22Rv1 (cell line): ENCODE measurements at regions not wholly inside any gene's neighbourhood (a gene's known extent, or its start where the extent isn't known, plus 50 kb on each side); places are given as distances from the start of the nearest gene placed in this dataset.

Source experiments
- ZFX ChIP-seq: fragments of 450-650 bp; IDR thresholded peaks from 2 replicates; pipeline ENCODE4 v1.6.1; 2017; ENCODE audit warnings: antibody characterized with exemption, borderline replicate concordance
- TF ChIP-seq, protein P1 (sequence below): fragments of 450-650 bp; IDR thresholded peaks from 2 replicates; pipeline ENCODE4 v1.5.1; 2017; ENCODE audit warnings: mild to moderate bottlenecking

DNA sequence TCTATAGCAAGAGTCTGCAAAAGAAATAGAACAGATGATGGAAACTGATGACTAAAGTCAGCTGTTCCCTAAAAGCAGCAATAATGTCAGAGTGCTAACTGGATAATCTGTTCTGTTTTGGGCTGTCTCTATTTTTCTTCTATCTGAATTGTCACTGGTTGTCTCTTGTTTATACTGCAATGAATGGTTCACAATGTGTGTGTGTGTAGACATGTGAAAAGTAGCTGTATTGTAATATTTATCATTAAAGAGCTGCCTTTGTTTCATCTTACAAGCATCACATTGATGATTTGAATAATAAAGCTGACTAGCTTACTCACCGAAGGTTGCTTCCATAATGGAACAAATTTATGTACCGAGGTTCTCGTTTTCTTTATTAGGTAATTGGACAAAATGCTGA lies 456.0 kb upstream of the ZEB2 start:
- TF ChIP-seq, protein P1, sequence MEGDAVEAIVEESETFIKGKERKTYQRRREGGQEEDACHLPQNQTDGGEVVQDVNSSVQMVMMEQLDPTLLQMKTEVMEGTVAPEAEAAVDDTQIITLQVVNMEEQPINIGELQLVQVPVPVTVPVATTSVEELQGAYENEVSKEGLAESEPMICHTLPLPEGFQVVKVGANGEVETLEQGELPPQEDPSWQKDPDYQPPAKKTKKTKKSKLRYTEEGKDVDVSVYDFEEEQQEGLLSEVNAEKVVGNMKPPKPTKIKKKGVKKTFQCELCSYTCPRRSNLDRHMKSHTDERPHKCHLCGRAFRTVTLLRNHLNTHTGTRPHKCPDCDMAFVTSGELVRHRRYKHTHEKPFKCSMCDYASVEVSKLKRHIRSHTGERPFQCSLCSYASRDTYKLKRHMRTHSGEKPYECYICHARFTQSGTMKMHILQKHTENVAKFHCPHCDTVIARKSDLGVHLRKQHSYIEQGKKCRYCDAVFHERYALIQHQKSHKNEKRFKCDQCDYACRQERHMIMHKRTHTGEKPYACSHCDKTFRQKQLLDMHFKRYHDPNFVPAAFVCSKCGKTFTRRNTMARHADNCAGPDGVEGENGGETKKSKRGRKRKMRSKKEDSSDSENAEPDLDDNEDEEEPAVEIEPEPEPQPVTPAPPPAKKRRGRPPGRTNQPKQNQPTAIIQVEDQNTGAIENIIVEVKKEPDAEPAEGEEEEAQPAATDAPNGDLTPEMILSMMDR = no peak
- TF ChIP-seq ZFX = no peak
